ENCODE measurements at regions not wholly inside any gene's neighbourhood (a gene's known extent, or its start where the extent isn't known, plus 50 kb on each side); places are given as distances from the start of the nearest gene placed in this dataset.

DNA sequence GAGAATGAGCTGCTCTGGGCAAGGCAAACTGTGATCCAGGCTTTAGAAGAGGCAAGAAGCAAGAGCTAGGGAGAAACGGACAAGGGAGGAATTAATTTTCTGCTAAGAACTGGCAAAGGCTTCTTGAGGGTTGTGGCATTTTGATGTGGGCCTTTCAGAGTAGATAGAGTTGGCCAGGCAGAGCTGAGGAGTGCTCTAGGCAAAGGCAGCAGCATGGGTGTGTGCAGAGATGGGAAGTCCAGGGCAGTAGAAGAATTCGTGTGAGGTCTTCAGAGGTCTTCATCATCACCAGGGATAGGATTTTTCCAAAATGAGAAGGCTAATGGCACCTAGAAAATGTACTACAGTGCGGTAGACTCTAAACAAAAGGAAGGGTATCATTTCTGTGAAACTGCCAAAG is 237.8 kb downstream of the LTN1 start:
- no peak overlapping the region for H2BK12ac ChIP-seq (ENCODE audit: low read length in 2 of 2)
- no peak overlapping the region for H3K27ac ChIP-seq (ENCODE audit: low read length, poor library complexity, severe bottlenecking)
- no peak for DNase-seq
- no peaks in the 10 kb centered on the region for H3K27me3 ChIP-seq (ENCODE audit: control insufficient read depth in 1 of 2, insufficient read depth in 1 of 2, low read length in 2 of 2)
- H3K4me1 ChIP-seq (ENCODE audit: control insufficient read depth, insufficient read depth, low read depth, low read length), result no peaks in the 10 kb centered on the region
- no peak overlapping the region for H4K91ac ChIP-seq (ENCODE audit: low read length)
- no peaks in the 10 kb centered on the region for H3K9me3 ChIP-seq (ENCODE audit: control insufficient read depth, low read length)
- no peak overlapping the region for H3K14ac ChIP-seq (ENCODE audit: low read length in 2 of 2)
- H2AFZ ChIP-seq (ENCODE audit: low read depth, low read length), result no peak overlapping the region
- H3K23ac ChIP-seq (ENCODE audit: low read length in 2 of 2), result no peak overlapping the region
- no peak overlapping the region for H2BK15ac ChIP-seq (ENCODE audit: low read depth, poor library complexity, severe bottlenecking)
- H3K18ac ChIP-seq (ENCODE audit: low read depth in 1 of 2, low read length in 2 of 2), result no peak overlapping the region
- no peak overlapping the region for H2BK5ac ChIP-seq (ENCODE audit: low read depth, low read length, poor library complexity, severe bottlenecking)
- no peak overlapping the region for H2BK120ac ChIP-seq (ENCODE audit: low read depth, low read length)
- H2AK5ac ChIP-seq (ENCODE audit: low read length, severe bottlenecking), result no peak overlapping the region
- H3K36me3 ChIP-seq (ENCODE audit: control insufficient read depth in 1 of 2, insufficient read depth in 2 of 2, low read depth in 1 of 2, low read length in 2 of 2), result no peaks in the 10 kb centered on the region
- no peak overlapping the region for H3K4me2 ChIP-seq (ENCODE audit: low read length, poor library complexity, severe bottlenecking)
- H3K9ac ChIP-seq (ENCODE audit: low read length), result peak overlapping the region; percentile 6
- 69% methylated on average over 2 of the region's 3 CpGs for WGBS
- H3K4me3 ChIP-seq (ENCODE audit: insufficient read depth in 1 of 2, low read depth in 1 of 2, low read length in 2 of 2), result no peak overlapping the region
- no peak overlapping the region for H3K4ac ChIP-seq (ENCODE audit: low read depth in 1 of 2, low read length in 2 of 2)
- no peaks in the 10 kb centered on the region for H3K79me1 ChIP-seq (replicated peaks; ENCODE audit: low read length, poor library complexity, severe bottlenecking)
- H4K8ac ChIP-seq (ENCODE audit: low read length), result no peak overlapping the region

DNA sequence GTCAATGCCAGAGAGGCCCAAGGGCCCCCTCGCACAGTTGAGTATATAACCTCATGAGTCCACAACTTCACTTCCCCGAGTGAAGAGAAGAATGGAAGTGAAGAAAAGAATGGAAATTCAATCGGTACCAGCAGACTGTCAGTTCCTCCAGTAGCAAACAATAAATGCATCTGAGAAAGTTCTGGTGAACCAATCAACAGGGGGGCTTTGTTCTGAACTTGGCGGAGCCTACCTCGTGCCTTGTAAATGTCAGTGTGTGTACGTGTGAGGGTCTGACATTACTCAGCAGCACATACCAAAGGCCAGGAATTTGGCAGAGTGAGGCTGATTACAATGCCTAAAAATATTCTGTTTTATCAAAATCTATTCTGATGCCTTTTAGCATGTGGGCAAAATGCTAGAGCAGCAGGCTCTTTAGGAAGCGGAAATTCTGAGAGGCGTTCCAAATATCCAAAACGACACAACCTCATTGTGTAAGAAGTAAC is 238.5 kb downstream of the LTN1 start:
- H3K79me1 ChIP-seq (replicated peaks; ENCODE audit: low read length, poor library complexity, severe bottlenecking), result no peaks in the 10 kb centered on the region
- no peak overlapping the region for H3K4me3 ChIP-seq (ENCODE audit: insufficient read depth in 1 of 2, low read depth in 1 of 2, low read length in 2 of 2)
- H2BK120ac ChIP-seq (ENCODE audit: low read depth, low read length), result no peak overlapping the region
- no peaks in the 10 kb centered on the region for H3K36me3 ChIP-seq (ENCODE audit: control insufficient read depth in 1 of 2, insufficient read depth in 2 of 2, low read depth in 1 of 2, low read length in 2 of 2)
- DNase-seq, result no peak
- H2BK12ac ChIP-seq (ENCODE audit: low read length in 2 of 2), result no peak overlapping the region
- H3K27ac ChIP-seq (ENCODE audit: low read length, poor library complexity, severe bottlenecking), result no peak overlapping the region
- no peaks in the 10 kb centered on the region for H3K9me3 ChIP-seq (ENCODE audit: control insufficient read depth, low read length)
- no peak overlapping the region for H2BK15ac ChIP-seq (ENCODE audit: low read depth, poor library complexity, severe bottlenecking)
- no peaks in the 10 kb centered on the region for H3K4me1 ChIP-seq (ENCODE audit: control insufficient read depth, insufficient read depth, low read depth, low read length)
- H3K14ac ChIP-seq (ENCODE audit: low read length in 2 of 2), result no peak overlapping the region
- no peaks in the 10 kb centered on the region for H3K27me3 ChIP-seq (ENCODE audit: control insufficient read depth in 1 of 2, insufficient read depth in 1 of 2, low read length in 2 of 2)
- no peak overlapping the region for H3K4me2 ChIP-seq (ENCODE audit: low read length, poor library complexity, severe bottlenecking)
- H2AK5ac ChIP-seq (ENCODE audit: low read length, severe bottlenecking), result no peak overlapping the region
- WGBS, result 68% methylated on average over 5 of the region's 9 CpGs
- H3K18ac ChIP-seq (ENCODE audit: low read depth in 1 of 2, low read length in 2 of 2), result no peak overlapping the region
- no peak overlapping the region for H2AFZ ChIP-seq (ENCODE audit: low read depth, low read length)
- H4K91ac ChIP-seq (ENCODE audit: low read length), result no peak overlapping the region
- no peak overlapping the region for H2BK5ac ChIP-seq (ENCODE audit: low read depth, low read length, poor library complexity, severe bottlenecking)
- H3K4ac ChIP-seq (ENCODE audit: low read depth in 1 of 2, low read length in 2 of 2), result no peak overlapping the region
- no peak overlapping the region for H4K8ac ChIP-seq (ENCODE audit: low read length)
- peak overlapping the region; percentile 6 for H3K9ac ChIP-seq (ENCODE audit: low read length)
- no peak overlapping the region for H3K23ac ChIP-seq (ENCODE audit: low read length in 2 of 2)

DNA sequence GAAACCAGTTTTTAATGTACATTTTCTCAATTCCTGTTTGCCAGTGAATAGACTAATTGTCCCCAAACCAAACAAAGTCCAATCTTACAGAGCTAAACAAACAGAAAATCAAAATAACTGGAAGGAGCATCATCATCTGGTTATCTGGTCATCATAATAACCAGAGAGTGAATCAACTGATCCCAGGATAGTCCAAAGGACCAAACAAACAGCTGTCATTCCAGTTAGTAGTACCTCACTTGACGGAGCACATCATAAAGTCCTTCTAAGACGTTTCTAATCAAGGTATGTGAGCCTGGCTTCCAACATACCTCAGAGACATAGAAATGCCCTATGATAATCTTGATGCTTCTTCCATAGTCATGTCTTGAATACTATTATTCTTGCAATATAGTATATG is 240.5 kb downstream of the LTN1 start:
- WGBS, result 88% methylated on average over 2 of the region's 2 CpGs

DNA sequence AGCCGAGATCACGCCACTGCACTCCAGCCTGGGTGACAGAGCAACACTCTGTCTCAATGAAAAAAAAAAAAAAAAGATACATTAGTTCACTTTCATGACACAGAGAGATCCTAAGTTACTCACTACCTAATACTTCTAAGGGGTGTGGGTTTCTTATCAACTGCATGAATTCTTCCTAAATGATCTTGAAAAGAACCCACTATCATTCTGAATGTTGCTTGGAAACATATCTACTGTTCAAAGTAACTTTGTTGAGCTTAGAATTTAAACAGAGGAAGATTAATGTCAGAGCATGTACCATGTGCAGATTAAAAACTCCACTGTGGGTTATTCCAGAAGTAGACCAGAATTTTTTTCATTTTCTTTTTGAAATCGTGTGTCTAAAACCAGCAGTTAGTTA is 241.5 kb downstream of the LTN1 start:
- Histone ChIP-seq H2BK12ac (ENCODE audit: low read length in 2 of 2) (no peak overlapping the region), H2AFZ (ENCODE audit: low read depth, low read length) (no peak overlapping the region), H3K18ac (ENCODE audit: low read depth in 1 of 2, low read length in 2 of 2) (no peak overlapping the region), H4K8ac (ENCODE audit: low read length) (no peak overlapping the region), H4K91ac (ENCODE audit: low read length) (no peak overlapping the region), H2BK5ac (ENCODE audit: low read depth, low read length, poor library complexity, severe bottlenecking) (no peak overlapping the region), H3K36me3 (ENCODE audit: control insufficient read depth in 1 of 2, insufficient read depth in 2 of 2, low read depth in 1 of 2, low read length in 2 of 2) (no peaks in the 10 kb centered on the region), H3K27me3 (ENCODE audit: control insufficient read depth in 1 of 2, insufficient read depth in 1 of 2, low read length in 2 of 2) (no peaks in the 10 kb centered on the region), H2AK5ac (ENCODE audit: low read length, severe bottlenecking) (no peak overlapping the region), H3K4ac (ENCODE audit: low read depth in 1 of 2, low read length in 2 of 2) (no peak overlapping the region), H3K14ac (ENCODE audit: low read length in 2 of 2) (no peak overlapping the region), H3K9ac (ENCODE audit: low read length) (no peak overlapping the region), H3K23ac (ENCODE audit: low read length in 2 of 2) (no peak overlapping the region), H2BK15ac (ENCODE audit: low read depth, poor library complexity, severe bottlenecking) (no peak overlapping the region), H3K9me3 (ENCODE audit: control insufficient read depth, low read length) (no peaks in the 10 kb centered on the region), H3K4me3 (ENCODE audit: insufficient read depth in 1 of 2, low read depth in 1 of 2, low read length in 2 of 2) (no peak overlapping the region), H3K27ac (ENCODE audit: low read length, poor library complexity, severe bottlenecking) (no peak overlapping the region), H3K79me1 (replicated peaks; ENCODE audit: low read length, poor library complexity, severe bottlenecking) (no peaks in the 10 kb centered on the region), H2BK120ac (ENCODE audit: low read depth, low read length) (no peak overlapping the region), H3K4me1 (ENCODE audit: control insufficient read depth, insufficient read depth, low read depth, low read length) (no peaks in the 10 kb centered on the region), H3K4me2 (ENCODE audit: low read length, poor library complexity, severe bottlenecking) (no peak overlapping the region)
- no peak for DNase-seq
- WGBS, result 100% methylated on average over 1 of the region's 3 CpGs

More for the DNA sequence above, 240.5 kb downstream of the LTN1 start:
- Histone ChIP-seq H2BK12ac (ENCODE audit: low read length in 2 of 2) (no peak overlapping the region), H3K9ac (ENCODE audit: low read length) (no peak overlapping the region), H2BK120ac (ENCODE audit: low read depth, low read length) (no peak overlapping the region), H3K18ac (ENCODE audit: low read depth in 1 of 2, low read length in 2 of 2) (no peak overlapping the region), H2AFZ (ENCODE audit: low read depth, low read length) (no peak overlapping the region), H3K36me3 (ENCODE audit: control insufficient read depth in 1 of 2, insufficient read depth in 2 of 2, low read depth in 1 of 2, low read length in 2 of 2) (no peaks in the 10 kb centered on the region), H3K14ac (ENCODE audit: low read length in 2 of 2) (no peak overlapping the region), H3K9me3 (ENCODE audit: control insufficient read depth, low read length) (no peaks in the 10 kb centered on the region), H4K91ac (ENCODE audit: low read length) (no peak overlapping the region), H3K27ac (ENCODE audit: low read length, poor library complexity, severe bottlenecking) (no peak overlapping the region), H3K4me3 (ENCODE audit: insufficient read depth in 1 of 2, low read depth in 1 of 2, low read length in 2 of 2) (no peak overlapping the region), H3K23ac (ENCODE audit: low read length in 2 of 2) (no peak overlapping the region), H2AK5ac (ENCODE audit: low read length, severe bottlenecking) (no peak overlapping the region), H4K8ac (ENCODE audit: low read length) (no peak overlapping the region), H2BK5ac (ENCODE audit: low read depth, low read length, poor library complexity, severe bottlenecking) (no peak overlapping the region), H3K4me2 (ENCODE audit: low read length, poor library complexity, severe bottlenecking) (no peak overlapping the region), H3K79me1 (replicated peaks; ENCODE audit: low read length, poor library complexity, severe bottlenecking) (no peaks in the 10 kb centered on the region), H3K27me3 (ENCODE audit: control insufficient read depth in 1 of 2, insufficient read depth in 1 of 2, low read length in 2 of 2) (no peaks in the 10 kb centered on the region), H3K4me1 (ENCODE audit: control insufficient read depth, insufficient read depth, low read depth, low read length) (no peaks in the 10 kb centered on the region), H3K4ac (ENCODE audit: low read depth in 1 of 2, low read length in 2 of 2) (no peak overlapping the region), H2BK15ac (ENCODE audit: low read depth, poor library complexity, severe bottlenecking) (no peak overlapping the region)
- no peak for DNase-seq
